WTC11 (cell line): ENCODE measurements at regions not wholly inside any gene's neighbourhood (a gene's known extent, or its start where the extent isn't known, plus 50 kb on each side); places are given as distances from the start of the nearest gene placed in this dataset.

ENCODE experiments used
- ATAC-seq: fragments of 200-7000 bp; cut with Tn5 transposase; 2 replicates; pipeline ENCODE4 v1.10.0; 2021; ENCODE audit warnings: mild to moderate bottlenecking, moderate library complexity
- CTCF ChIA-PET: fragments of 300-600 bp; sonication (Branson Sonifier 250); formaldehyde crosslinking; loops from one replicate; lab custom pipeline; 2021; ENCODE audit warnings: antibody characterized with exemption; lab: Charles Lee
- POLR2A ChIA-PET: fragments of 350-600 bp; sonication (Branson Sonifier 250); formaldehyde crosslinking; loops from one replicate; lab custom pipeline; 2021; ENCODE audit warnings: antibody characterized with exemption; lab: Charles Lee
- DNase-seq: peaks from one replicate; pipeline ENCODE4 v3.0.0; 2021; ENCODE audit warnings: low spot score
- H3K27ac Mint-ChIP-seq: 2 replicates; pipeline ENCODE4 v1.8.0; 2021; ENCODE audit warnings: mixed read lengths
- H3K27me3 Mint-ChIP-seq: 2 replicates; pipeline ENCODE4 v1.8.0; 2021; ENCODE audit warnings: low read depth, mild to moderate bottlenecking, moderate library complexity, mixed read lengths
- H3K36me3 Mint-ChIP-seq: 2 replicates; pipeline ENCODE4 v1.8.0; 2021; ENCODE audit warnings: mixed read lengths
- H3K4me1 Mint-ChIP-seq: 2 replicates; pipeline ENCODE4 v1.8.0; 2022; ENCODE audit warnings: mixed read lengths
- H3K4me3 Mint-ChIP-seq: 2 replicates; pipeline ENCODE4 v1.8.0; 2021; ENCODE audit warnings: mild to moderate bottlenecking, moderate library complexity, mixed read lengths
- H3K9me3 Mint-ChIP-seq: 2 replicates; pipeline ENCODE4 v1.8.0; 2021; ENCODE audit warnings: mixed read lengths
- ATF1 ChIP-seq: sonication (generic); formaldehyde crosslinking; IDR thresholded peaks from 2 replicates; pipeline ENCODE4 v1.8.1; 2023; ENCODE audit warnings: mild to moderate bottlenecking, moderate library complexity, missing genetic modification reagents
- ATF3 ChIP-seq: sonication (generic); formaldehyde crosslinking; conservative IDR thresholded peaks from 2 replicates; pipeline ENCODE4 v1.8.1; 2022; ENCODE audit warnings: mild to moderate bottlenecking, missing genetic modification reagents
- CREB1 ChIP-seq: sonication (generic); formaldehyde crosslinking; IDR thresholded peaks from 2 replicates; pipeline ENCODE4 v1.8.0; 2023; ENCODE audit warnings: mild to moderate bottlenecking, missing genetic modification reagents
- E2F4 ChIP-seq: sonication (generic); formaldehyde crosslinking; IDR thresholded peaks from 2 replicates; pipeline ENCODE4 v1.8.1; 2022; ENCODE audit warnings: low read depth, mild to moderate bottlenecking, moderate library complexity, missing genetic modification reagents, borderline replicate concordance
- EMX1 ChIP-seq: fragments of 250-450 bp; sonication (Bioruptor Pico); IDR thresholded peaks from 2 replicates; pipeline ENCODE4 v1.8.0; 2021; ENCODE audit warnings: mild to moderate bottlenecking
- FOXJ3 ChIP-seq: sonication (generic); formaldehyde crosslinking; IDR thresholded peaks from 2 replicates; pipeline ENCODE4 v1.9.0; 2021; ENCODE audit warnings: missing genetic modification reagents, mild to moderate bottlenecking, borderline replicate concordance
- FOXK1 ChIP-seq: sonication (generic); formaldehyde crosslinking; IDR thresholded peaks from 2 replicates; pipeline ENCODE4 v1.8.0; 2022; ENCODE audit warnings: mild to moderate bottlenecking, moderate library complexity, missing genetic modification reagents
- FOXP1 ChIP-seq: sonication (generic); formaldehyde crosslinking; IDR thresholded peaks from 2 replicates; pipeline ENCODE4 v1.8.0; 2022; ENCODE audit warnings: missing genetic modification reagents, mild to moderate bottlenecking, moderate library complexity, borderline replicate concordance
- HMGA2 ChIP-seq: fragments of 250-450 bp; sonication (Bioruptor Pico); IDR thresholded peaks from 2 replicates; pipeline ENCODE4 v1.4.0; 2021; ENCODE audit warnings: mild to moderate bottlenecking, moderate library complexity
- IRF2 ChIP-seq: sonication (generic); formaldehyde crosslinking; IDR thresholded peaks from 2 replicates; pipeline ENCODE4 v1.8.0; 2022; ENCODE audit warnings: low read depth, missing genetic modification reagents, borderline replicate concordance
- JUN ChIP-seq: sonication (generic); formaldehyde crosslinking; IDR thresholded peaks from 2 replicates; pipeline ENCODE4 v1.8.0; 2023; ENCODE audit warnings: mild to moderate bottlenecking, missing genetic modification reagents
- MLX ChIP-seq: sonication (generic); formaldehyde crosslinking; IDR thresholded peaks from 2 replicates; pipeline ENCODE4 v1.8.1; 2023; ENCODE audit warnings: mild to moderate bottlenecking, missing genetic modification reagents, moderate library complexity
- MXD4 ChIP-seq: fragments of 250-450 bp; sonication (Bioruptor Pico); IDR thresholded peaks from 2 replicates; pipeline ENCODE4 v1.8.0; 2021; ENCODE audit warnings: mild to moderate bottlenecking, moderate library complexity, borderline replicate concordance
- NFATC4 ChIP-seq: fragments of 250-450 bp; sonication (Bioruptor Pico); IDR thresholded peaks from 2 replicates; pipeline ENCODE4 v1.9.0; 2021; ENCODE audit warnings: mild to moderate bottlenecking
- RELA ChIP-seq: sonication (generic); formaldehyde crosslinking; IDR thresholded peaks from 2 replicates; pipeline ENCODE4 v1.8.1; 2022; ENCODE audit warnings: missing genetic modification reagents, mild to moderate bottlenecking, borderline replicate concordance
- SMAD3 ChIP-seq: sonication (generic); formaldehyde crosslinking; IDR thresholded peaks from 2 replicates; pipeline ENCODE4 v1.8.0; 2022; ENCODE audit warnings: missing genetic modification reagents, mild to moderate bottlenecking, borderline replicate concordance
- ZNF232 ChIP-seq: sonication (generic); formaldehyde crosslinking; IDR thresholded peaks from 2 replicates; pipeline ENCODE4 v1.8.0; 2022; ENCODE audit warnings: mild to moderate bottlenecking, missing genetic modification reagents
- ZNF416 ChIP-seq: fragments of 250-450 bp; sonication (Bioruptor Pico); IDR thresholded peaks from 2 replicates; pipeline ENCODE4 v1.9.0; 2021; ENCODE audit warnings: mild to moderate bottlenecking, inconsistent platforms
- ZNF671 ChIP-seq: fragments of 250-450 bp; sonication (Bioruptor Pico); IDR thresholded peaks from 2 replicates; pipeline ENCODE4 v1.8.0; 2021; ENCODE audit warnings: mild to moderate bottlenecking

- H3K36me3 Mint-ChIP-seq, result peaks cover 22% of the 10 kb centered on the region
- TF ChIP-seq NFATC4 (CRISPR knock-in tag), result no peak
- TF ChIP-seq, all 79 proteins: peak for 0
- ChIA-PET CTCF (no interaction called here), POLR2A (no interaction called here)
- Mint-ChIP-seq H3K27me3 (no peaks in the 10 kb centered on the region), H3K9me3 (peaks cover 37% of the 10 kb centered on the region), H3K4me1 (peaks cover 7% of the 10 kb centered on the region), H3K27ac (no peak overlapping the region), H3K4me3 (no peak overlapping the region)
- no peak for DNase-seq
- no peak for ATAC-seq
Measured at GRCh38 chr13:104382951-104383350, 1316.7 kb upstream of the SLC10A2 start.

- no peak for DNase-seq
- ChIA-PET POLR2A (no interaction called here), CTCF (no interaction called here)
- Mint-ChIP-seq H3K27me3 (no peaks in the 10 kb centered on the region), H3K27ac (no peak overlapping the region), H3K4me1 (no peaks in the 10 kb centered on the region), H3K9me3 (peaks cover 27% of the 10 kb centered on the region), H3K36me3 (peaks cover 14% of the 10 kb centered on the region), H3K4me3 (no peak overlapping the region)
- no peak for ATAC-seq
- no peak for TF ChIP-seq ATF3
- TF ChIP-seq HMGA2 (CRISPR knock-in tag), result peak; percentile 93
- no peak for TF ChIP-seq RELA (CRISPR knock-in tag)
Measured at GRCh38 chr13:104376588-104376987, 1310.4 kb upstream of the SLC10A2 start.

GRCh38 chr13:104375614-104376013, 1309.4 kb upstream of the SLC10A2 start:
- ATAC-seq (no peak), DNase-seq (no peak)
- H3K4me1 Mint-ChIP-seq, result no peaks in the 10 kb centered on the region
- ChIA-PET CTCF (no interaction called here), POLR2A (no interaction called here)
- TF ChIP-seq IRF2 (CRISPR knock-in tag), result no peak
- TF ChIP-seq E2F4 (CRISPR knock-in tag), result no peak
- TF ChIP-seq FOXP1 (CRISPR knock-in tag), result no peak
- no peak for TF ChIP-seq FOXJ3 (CRISPR knock-in tag)
- TF ChIP-seq MLX (CRISPR knock-in tag), result no peak
- TF ChIP-seq JUN (CRISPR knock-in tag), result no peak
- no peak for TF ChIP-seq CREB1 (CRISPR knock-in tag)
- no peak for TF ChIP-seq ZNF416 (CRISPR knock-in tag)
- no peak for TF ChIP-seq ATF1
- TF ChIP-seq ZNF671 (CRISPR knock-in tag), result no peak
- no peak for TF ChIP-seq SMAD3 (CRISPR knock-in tag)
- no peak for TF ChIP-seq MXD4 (CRISPR knock-in tag)
- peaks cover 5% of the 10 kb centered on the region; the same call in 1 of the 2 replicates for H3K27me3 Mint-ChIP-seq
- H3K27ac Mint-ChIP-seq, result no peak overlapping the region
- H3K9me3 Mint-ChIP-seq, result peaks cover 27% of the 10 kb centered on the region
- peaks cover 14% of the 10 kb centered on the region for H3K36me3 Mint-ChIP-seq
- no peak overlapping the region for H3K4me3 Mint-ChIP-seq

GRCh38 chr13:104372095-104372655, 1306.0 kb upstream of the SLC10A2 start:
- peaks cover 14% of the 10 kb centered on the region for H3K27me3 Mint-ChIP-seq
- no peaks in the 10 kb centered on the region for H3K36me3 Mint-ChIP-seq
- ChIA-PET CTCF (no interaction called here), POLR2A (no interaction called here)
- no peaks in the 10 kb centered on the region for H3K9me3 Mint-ChIP-seq
- H3K4me1 Mint-ChIP-seq, result 0 out of 2 replicates have a peak, but pooled peaks cover 4% of the 10 kb centered on the region
- no peak overlapping the region for H3K4me3 Mint-ChIP-seq
- no peak overlapping the region for H3K27ac Mint-ChIP-seq
- ATAC-seq (no peak), DNase-seq (no peak)
- TF ChIP-seq FOXK1 (CRISPR knock-in tag) (no peak), SMAD3 (CRISPR knock-in tag) (no peak), ZNF232 (CRISPR knock-in tag) (no peak), EMX1 (no peak)
